ENCODE measurements at regions not wholly inside any gene's neighbourhood (a gene's known extent, or its start where the extent isn't known, plus 50 kb on each side); places are given as distances from the start of the nearest gene placed in this dataset.

DNA sequence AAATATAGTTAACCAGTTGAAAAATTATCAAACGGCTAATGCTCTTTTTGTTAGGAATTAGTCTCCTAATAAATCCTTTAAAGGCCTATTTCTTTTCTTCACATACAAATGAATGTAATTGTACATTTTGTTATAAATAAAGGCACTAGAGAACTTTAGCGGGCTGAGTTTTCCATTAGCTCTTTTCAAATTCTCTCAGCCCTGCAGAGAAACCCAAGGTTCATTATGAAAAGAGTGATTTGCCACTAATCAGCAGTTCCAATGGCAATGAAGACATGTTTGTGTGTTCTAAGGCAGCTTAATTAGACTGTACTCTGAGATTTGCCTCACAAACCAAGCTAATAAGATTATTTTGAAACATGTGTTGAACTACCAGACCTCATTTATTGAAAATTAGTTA, 64.6 kb upstream of the P2RY1 start:
- TF ChIP-seq, protein P1, sequence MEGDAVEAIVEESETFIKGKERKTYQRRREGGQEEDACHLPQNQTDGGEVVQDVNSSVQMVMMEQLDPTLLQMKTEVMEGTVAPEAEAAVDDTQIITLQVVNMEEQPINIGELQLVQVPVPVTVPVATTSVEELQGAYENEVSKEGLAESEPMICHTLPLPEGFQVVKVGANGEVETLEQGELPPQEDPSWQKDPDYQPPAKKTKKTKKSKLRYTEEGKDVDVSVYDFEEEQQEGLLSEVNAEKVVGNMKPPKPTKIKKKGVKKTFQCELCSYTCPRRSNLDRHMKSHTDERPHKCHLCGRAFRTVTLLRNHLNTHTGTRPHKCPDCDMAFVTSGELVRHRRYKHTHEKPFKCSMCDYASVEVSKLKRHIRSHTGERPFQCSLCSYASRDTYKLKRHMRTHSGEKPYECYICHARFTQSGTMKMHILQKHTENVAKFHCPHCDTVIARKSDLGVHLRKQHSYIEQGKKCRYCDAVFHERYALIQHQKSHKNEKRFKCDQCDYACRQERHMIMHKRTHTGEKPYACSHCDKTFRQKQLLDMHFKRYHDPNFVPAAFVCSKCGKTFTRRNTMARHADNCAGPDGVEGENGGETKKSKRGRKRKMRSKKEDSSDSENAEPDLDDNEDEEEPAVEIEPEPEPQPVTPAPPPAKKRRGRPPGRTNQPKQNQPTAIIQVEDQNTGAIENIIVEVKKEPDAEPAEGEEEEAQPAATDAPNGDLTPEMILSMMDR (IDR thresholded peaks at IDR 0.05; ENCODE audit: extremely low read depth in 1 of 2, insufficient read depth in 1 of 2, low read depth in 1 of 2, low read length in 2 of 2), result no peak
- no peak for TF ChIP-seq POLR2A (IDR thresholded peaks at IDR 0.05; ENCODE audit: low read depth, low read length)
- TF ChIP-seq, protein P2, sequence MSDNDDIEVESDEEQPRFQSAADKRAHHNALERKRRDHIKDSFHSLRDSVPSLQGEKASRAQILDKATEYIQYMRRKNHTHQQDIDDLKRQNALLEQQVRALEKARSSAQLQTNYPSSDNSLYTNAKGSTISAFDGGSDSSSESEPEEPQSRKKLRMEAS (IDR thresholded peaks at IDR 0.05; ENCODE audit: insufficient read depth, insufficient read length), result no peak
- TF ChIP-seq EZH2 (IDR thresholded peaks at IDR 0.05; ENCODE audit: borderline replicate concordance, low read depth, low read length, severe bottlenecking), result no peak
- no peak for TF ChIP-seq JUN (IDR thresholded peaks at IDR 0.05; ENCODE audit: borderline replicate concordance, insufficient read depth, insufficient read length, low read depth)
- TF ChIP-seq POLR2AphosphoS5 (IDR thresholded peaks at IDR 0.05; ENCODE audit: insufficient read depth, low read depth, low read length), result no peak

All from endothelial cell of umbilical vein (primary cell).